COR-L47 (cell line): ENCODE measurements at regions not wholly inside any gene's neighbourhood (a gene's known extent, or its start where the extent isn't known, plus 50 kb on each side); places are given as distances from the start of the nearest gene placed in this dataset.
"Not testable (repeated sequence)": the region's sequence is repeated elsewhere in the genome, so short reads cannot be mapped to it uniquely, and the experiment has no call there.

Experiments
- DNase-seq: peaks from one replicate; lab custom pipeline; 2025; lab: John Stamatoyannopoulos, UW

DNA sequence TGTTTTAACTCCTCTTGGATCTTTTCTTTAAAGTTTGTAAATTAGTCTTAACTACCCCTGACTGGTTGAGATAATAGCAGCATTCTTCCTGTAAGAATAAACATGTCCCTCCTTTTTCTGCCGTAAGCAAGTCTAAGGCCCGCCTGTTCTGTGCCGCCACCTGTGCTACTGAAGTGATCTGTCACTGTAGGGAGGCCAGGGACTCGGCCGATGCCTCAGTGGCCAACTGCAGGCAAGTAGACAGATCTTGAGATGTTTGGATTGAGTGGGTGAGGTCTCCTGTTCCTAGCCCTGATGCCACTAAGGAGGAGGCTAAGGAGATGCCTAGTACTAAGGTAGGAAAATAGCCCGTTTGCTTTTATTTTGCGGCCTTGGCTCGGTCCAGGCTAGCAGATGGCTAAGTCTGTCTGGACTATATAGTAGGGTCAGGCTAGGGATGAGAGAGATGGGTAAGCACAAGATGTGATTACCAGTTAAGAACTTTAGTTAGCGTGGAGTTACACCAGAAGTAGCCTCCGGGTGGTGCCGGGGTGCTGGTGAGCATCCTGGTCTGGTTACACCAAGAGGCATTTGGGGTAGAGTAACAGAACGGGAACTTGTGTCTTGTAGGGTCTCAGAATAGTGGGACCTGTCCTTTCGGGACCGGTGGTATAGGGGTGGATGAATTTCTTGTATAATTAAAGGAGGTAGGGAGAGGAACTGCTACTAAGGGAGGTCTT is 584.2 kb downstream of the SUCLG1 start:
- no peak for DNase-seq

- no peak for DNase-seq
Observed at GRCh38 chr2:83874066-83874465, 585.0 kb downstream of the SUCLG1 start.

DNA sequence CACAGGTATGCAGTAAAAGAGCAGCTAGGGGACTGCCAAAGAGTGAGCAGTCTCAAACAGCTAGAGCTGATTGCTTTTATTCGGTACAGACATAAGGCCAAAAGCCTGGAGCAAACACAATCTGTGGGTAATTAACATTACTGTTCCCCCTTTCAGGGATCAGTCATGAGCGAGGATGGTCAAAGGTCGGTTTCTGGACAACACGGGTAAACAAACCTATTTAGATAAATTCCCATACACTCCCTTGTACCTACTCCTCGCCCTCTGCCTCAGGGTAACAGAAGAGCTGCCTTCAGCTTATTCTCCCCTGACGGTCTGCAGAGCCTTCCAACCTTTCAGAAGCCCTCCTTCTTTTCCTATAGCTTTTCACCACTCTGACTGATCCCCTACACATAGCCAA is 586.0 kb downstream of the SUCLG1 start:
- no peak for DNase-seq

DNA sequence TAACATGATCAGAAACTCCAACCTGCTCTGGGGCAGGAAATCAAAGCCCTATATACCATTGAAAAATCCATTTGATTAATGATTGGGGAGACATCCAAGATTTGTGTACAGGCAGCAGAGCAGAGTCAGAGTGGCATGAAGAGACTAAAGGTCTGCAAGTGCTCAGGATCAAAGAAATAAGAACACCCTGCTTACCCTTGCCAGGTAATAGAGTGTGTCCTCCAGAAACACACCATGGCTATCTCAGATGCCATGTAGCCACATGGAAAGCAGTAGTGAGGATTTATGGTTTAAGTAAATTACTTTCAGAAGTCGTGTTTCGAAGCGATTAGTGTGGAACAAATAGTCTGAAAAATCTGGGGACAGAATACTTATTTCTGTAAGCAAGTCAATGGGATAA is 592.9 kb downstream of the SUCLG1 start:
- no peak for DNase-seq

GRCh38 chr2:83862600-83862999 is 596.5 kb downstream of the SUCLG1 start:
- no peak for DNase-seq

GRCh38 chr2:83860320-83860719 is 598.8 kb downstream of the SUCLG1 start:
- DNase-seq: no peak

- no peak for DNase-seq
Observed at GRCh38 chr2:83859553-83859952, 599.5 kb downstream of the SUCLG1 start.

GRCh38 chr2:83851066-83851465 is 608.0 kb downstream of the SUCLG1 start:
- no peak for DNase-seq

DNA sequence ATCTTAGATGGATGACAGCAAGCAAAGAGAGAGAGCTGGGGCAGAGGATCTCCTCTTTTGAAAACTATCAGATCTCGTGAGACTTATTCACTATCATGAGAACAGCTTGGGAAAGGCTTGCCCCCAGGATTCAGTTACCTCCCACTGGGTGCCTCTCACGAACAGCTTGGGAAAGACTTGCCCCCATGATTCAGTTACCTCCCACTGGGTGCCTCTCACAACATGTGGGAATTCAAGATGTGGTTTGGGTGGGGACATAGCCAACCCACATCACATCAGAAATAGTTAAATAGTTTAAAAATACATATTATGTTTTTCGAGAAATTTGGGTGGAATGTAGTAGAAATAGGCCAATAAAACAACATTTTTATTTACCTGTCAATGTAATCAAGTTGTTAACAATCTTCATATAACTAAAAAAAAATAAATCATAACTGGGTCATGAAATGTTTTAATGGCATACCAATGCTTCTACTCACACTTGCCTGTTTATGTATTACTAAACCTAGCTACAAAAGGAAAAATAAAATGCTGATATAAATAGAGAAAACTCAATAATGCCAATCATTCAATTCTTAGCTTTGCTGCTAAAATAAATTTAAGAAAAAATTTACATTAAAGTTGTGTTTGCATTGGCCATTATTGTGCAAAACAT is 608.9 kb downstream of the SUCLG1 start:
- DNase-seq: no peak

DNA sequence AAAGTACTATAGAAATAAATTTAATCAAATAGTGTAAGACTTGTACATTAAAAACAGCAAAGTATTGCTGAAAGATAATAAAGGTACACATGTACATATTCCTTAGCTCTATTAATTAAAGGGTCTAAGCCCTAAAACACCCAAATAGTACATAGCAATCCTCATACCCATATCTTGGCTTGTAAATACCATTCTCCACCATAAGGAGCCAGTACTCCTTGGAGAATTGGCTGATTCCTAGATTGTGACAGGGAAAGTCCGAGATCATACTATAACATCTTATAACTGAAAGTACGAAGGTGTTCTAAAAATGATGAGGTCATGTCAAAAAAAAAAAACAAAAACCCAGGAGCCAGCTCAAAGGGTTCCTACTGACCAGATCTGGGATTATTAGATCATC is 614.6 kb downstream of the SUCLG1 start:
- no peak for DNase-seq

DNA sequence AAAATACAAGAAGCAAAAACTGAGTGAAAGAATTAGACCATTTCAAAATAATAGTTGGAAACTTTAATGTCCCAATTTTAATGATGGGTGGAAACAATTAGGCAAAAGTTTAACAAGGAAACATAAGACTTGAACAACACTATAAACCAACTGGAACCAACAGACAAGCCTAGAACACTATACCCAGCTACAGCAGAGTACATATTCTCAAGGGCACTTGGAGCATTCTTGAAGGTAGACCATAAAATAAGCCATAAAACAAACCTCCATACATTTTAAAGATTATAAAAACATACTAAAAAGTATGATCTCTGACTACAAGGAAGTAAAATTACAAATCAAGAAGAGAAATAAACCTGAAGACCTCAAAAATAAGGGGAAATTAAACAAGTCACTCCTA is 616.7 kb downstream of the SUCLG1 start:
- no peak for DNase-seq

DNA sequence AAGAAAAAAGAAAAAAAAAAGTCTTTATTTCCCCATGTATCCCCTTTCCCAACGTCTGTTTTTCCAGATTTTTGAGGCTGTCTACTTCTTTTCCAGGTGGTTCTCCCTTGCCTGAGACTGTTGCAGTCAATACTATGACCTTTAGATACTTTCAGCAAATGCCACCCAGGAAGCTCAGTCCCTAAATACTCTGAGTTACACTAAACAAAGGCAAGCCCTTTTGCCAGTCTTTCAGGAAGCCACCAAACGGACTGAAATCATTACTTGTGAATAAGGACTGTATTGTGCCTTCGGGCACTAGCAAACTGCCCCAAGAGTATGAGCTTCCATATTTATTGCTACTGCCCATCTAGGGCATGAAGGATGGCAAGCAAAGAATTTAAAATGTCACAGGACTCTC is 621.3 kb downstream of the SUCLG1 start:
- DNase-seq: no peak

- no peak for DNase-seq
Observed at GRCh38 chr2:83827618-83828017, 631.5 kb downstream of the SUCLG1 start.

DNA sequence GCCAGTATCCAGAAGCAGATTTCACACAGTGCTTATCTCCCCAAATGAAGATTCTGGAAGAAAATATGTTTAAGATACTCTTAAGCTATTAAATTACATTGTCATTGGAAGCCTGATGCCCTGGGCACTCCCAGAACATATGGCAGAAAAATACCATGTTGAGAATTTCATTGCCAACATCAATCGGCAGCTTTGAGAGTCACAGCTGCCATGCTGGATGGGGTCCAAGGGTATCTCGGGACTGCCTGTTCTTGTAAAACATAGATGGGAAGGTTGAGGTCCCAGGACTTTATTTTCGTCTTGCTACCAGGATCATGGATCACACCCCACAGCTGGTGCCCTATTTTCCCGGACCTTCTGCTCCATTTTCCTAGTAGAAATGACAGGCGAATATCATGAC is 632.5 kb downstream of the SUCLG1 start:
- no peak for DNase-seq

GRCh38 chr2:83823229-83823628 is 635.9 kb downstream of the SUCLG1 start:
- DNase-seq: no peak

GRCh38 chr2:83817511-83817910 is 641.6 kb downstream of the SUCLG1 start:
- no peak for DNase-seq

DNA sequence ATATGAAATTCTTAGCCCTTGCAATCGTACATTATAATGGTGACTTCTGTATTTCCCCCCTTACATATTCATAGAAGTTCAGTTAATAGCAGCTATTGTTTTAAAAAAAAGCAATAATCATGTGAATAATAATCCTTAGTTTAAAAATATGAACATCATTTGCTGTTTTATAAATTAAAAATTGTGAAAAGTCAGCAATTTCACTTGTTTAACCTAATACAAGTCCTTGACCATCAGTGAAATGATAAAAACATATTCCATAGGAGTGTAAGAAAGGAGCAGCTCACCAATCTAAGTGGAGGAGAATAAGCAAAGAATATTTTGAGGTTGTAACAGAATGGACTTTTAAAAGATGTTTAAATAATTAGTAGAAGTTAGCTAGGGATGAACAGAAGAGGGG is 650.2 kb downstream of the SUCLG1 start:
- no peak for DNase-seq

GRCh38 chr2:83802604-83803003 is 656.5 kb downstream of the SUCLG1 start:
- DNase-seq: no peak

DNA sequence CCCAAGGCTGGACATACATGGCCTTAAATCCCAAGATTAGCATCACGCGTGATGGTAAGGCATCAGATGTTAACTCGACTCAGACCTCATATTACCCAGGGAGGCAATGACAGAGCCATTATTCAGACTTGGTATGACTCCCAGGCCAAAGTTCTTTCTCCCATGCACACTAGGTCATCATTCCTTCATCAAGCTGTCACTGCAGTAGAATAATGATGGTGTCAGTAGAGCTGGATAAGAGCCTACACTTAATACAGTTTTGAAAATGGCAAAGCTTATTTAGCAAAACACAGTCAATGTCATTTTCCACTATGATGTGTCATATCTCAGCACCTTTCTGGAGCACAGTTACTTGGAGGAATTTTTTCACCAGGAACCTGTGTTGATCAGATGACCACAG is 663.3 kb downstream of the SUCLG1 start:
- no peak for DNase-seq

- not testable (repeated sequence) for DNase-seq
Observed at GRCh38 chr2:83790467-83790866, 668.6 kb downstream of the SUCLG1 start.

- not testable (repeated sequence) for DNase-seq
Observed at GRCh38 chr2:83789674-83790073, 669.4 kb downstream of the SUCLG1 start.

GRCh38 chr2:83788938-83789566 is 670.0 kb downstream of the SUCLG1 start:
- not testable (repeated sequence) for DNase-seq

DNA sequence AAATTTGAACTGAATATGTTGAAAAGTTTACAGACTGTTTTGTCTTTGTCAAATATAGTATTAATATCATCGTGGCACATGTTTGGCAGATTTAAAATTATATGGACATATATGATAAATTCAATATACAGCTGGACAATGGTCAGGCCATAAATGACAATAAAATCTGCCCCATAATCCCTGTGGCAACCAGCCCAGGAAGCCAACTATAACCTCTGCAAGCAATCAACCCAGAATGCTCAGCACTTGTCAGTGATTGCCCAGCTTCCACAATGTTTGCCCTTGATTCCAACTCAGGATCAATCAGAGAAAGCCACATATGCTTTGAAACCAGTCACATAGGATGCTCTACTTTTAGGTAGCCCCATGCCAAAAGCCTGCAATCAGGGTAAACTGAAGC is 671.9 kb downstream of the SUCLG1 start:
- no peak for DNase-seq
